Type B pancreatic cell (in vitro differentiated cells): ENCODE measurements at regions not wholly inside any gene's neighbourhood (a gene's known extent, or its start where the extent isn't known, plus 50 kb on each side); places are given as distances from the start of the nearest gene placed in this dataset.

Experiments
- DNase-seq: peaks from one replicate; pipeline ENCODE4 v3.0.0; 2021; ENCODE audit warnings: mixed read lengths; ENCODE audit not compliant: unreplicated experiment; ENCODE audit errors: extremely low spot score
- H3K27ac Mint-ChIP-seq: 2 replicates; pipeline ENCODE4 v1.8.0; 2021; ENCODE audit warnings: mild to moderate bottlenecking, mixed read lengths
- H3K27me3 Mint-ChIP-seq: 2 replicates; pipeline ENCODE4 v1.8.0; 2021; ENCODE audit warnings: mixed read lengths
- H3K36me3 Mint-ChIP-seq: 2 replicates; pipeline ENCODE4 v1.8.0; 2021; ENCODE audit warnings: mixed read lengths
- H3K4me1 Mint-ChIP-seq: one replicate; pipeline ENCODE4 v1.8.0; 2021; ENCODE audit warnings: mixed read lengths; ENCODE audit not compliant: unreplicated experiment
- H3K4me3 Mint-ChIP-seq: 2 replicates; pipeline ENCODE4 v1.8.0; 2021; ENCODE audit warnings: mild to moderate bottlenecking, mixed read lengths
- H3K9me3 Mint-ChIP-seq: 2 replicates; pipeline ENCODE4 v1.8.0; 2021; ENCODE audit warnings: mixed read lengths
- CTCF ChIP-seq: fragments of 200-600 bp; sonication (generic); conservative IDR thresholded peaks from 2 replicates; pipeline ENCODE4 v1.5.0; 2021; ENCODE audit warnings: antibody characterized with exemption, mild to moderate bottlenecking

GRCh38 chr13:94968757-94969086 is 256.4 kb upstream of the SOX21 start:
- peaks cover 67% of the 10 kb centered on the region for H3K27me3 Mint-ChIP-seq
- H3K4me3 Mint-ChIP-seq, result peak overlapping the region; percentile 90
- peaks cover 15% of the 10 kb centered on the region for H3K4me1 Mint-ChIP-seq
- no peaks in the 10 kb centered on the region for H3K36me3 Mint-ChIP-seq
- no peak overlapping the region for H3K27ac Mint-ChIP-seq
- DNase-seq, result no peak
- H3K9me3 Mint-ChIP-seq, result peaks cover 4% of the 10 kb centered on the region
- no peak for TF ChIP-seq CTCF

- no peak for TF ChIP-seq CTCF
- Mint-ChIP-seq H3K36me3 (no peaks in the 10 kb centered on the region), H3K4me3 (peak overlapping the region; percentile 90), H3K4me1 (peaks cover 15% of the 10 kb centered on the region), H3K9me3 (peaks cover 4% of the 10 kb centered on the region), H3K27ac (no peak overlapping the region), H3K27me3 (peaks cover 73% of the 10 kb centered on the region)
- DNase-seq, result peak; percentile 70
Observed at GRCh38 chr13:94968040-94968756, 255.9 kb upstream of the SOX21 start.

GRCh38 chr13:94967183-94968039 is 255.1 kb upstream of the SOX21 start:
- TF ChIP-seq CTCF, result peak; percentile 48
- DNase-seq, result peak; percentile 74
- peaks cover 80% of the 10 kb centered on the region for H3K27me3 Mint-ChIP-seq
- peaks cover 4% of the 10 kb centered on the region for H3K9me3 Mint-ChIP-seq
- H3K27ac Mint-ChIP-seq, result no peak overlapping the region
- peak overlapping the region; percentile 90 for H3K4me3 Mint-ChIP-seq
- peaks cover 15% of the 10 kb centered on the region for H3K4me1 Mint-ChIP-seq
- H3K36me3 Mint-ChIP-seq, result no peaks in the 10 kb centered on the region

GRCh38 chr13:94966422-94966955 is 254.1 kb upstream of the SOX21 start:
- H3K27me3 Mint-ChIP-seq, result peaks cover 84% of the 10 kb centered on the region
- peaks cover 4% of the 10 kb centered on the region for H3K9me3 Mint-ChIP-seq
- TF ChIP-seq CTCF, result no peak
- DNase-seq, result no peak
- peaks cover 15% of the 10 kb centered on the region for H3K4me1 Mint-ChIP-seq
- peak overlapping the region; percentile 77 for H3K4me3 Mint-ChIP-seq
- H3K27ac Mint-ChIP-seq, result no peak overlapping the region
- no peaks in the 10 kb centered on the region for H3K36me3 Mint-ChIP-seq

- TF ChIP-seq CTCF, result no peak
- Mint-ChIP-seq H3K4me1 (no peaks in the 10 kb centered on the region), H3K4me3 (no peak overlapping the region), H3K36me3 (no peaks in the 10 kb centered on the region), H3K9me3 (no peaks in the 10 kb centered on the region), H3K27me3 (peaks cover 43% of the 10 kb centered on the region), H3K27ac (no peak overlapping the region)
- no peak for DNase-seq
Observed at GRCh38 chr13:94959626-94960025, 247.3 kb upstream of the SOX21 start.
